ENCODE measurements at regions not wholly inside any gene's neighbourhood (a gene's known extent, or its start where the extent isn't known, plus 50 kb on each side); places are given as distances from the start of the nearest gene placed in this dataset.

GRCh38 chr15:93980261-93980911 lies 251.0 kb upstream of the MCTP2 start:
- no peak overlapping the region for H3K4me3 ChIP-seq (ENCODE audit: low read depth in 1 of 2, low read length in 2 of 2)
- H3K36me3 ChIP-seq (ENCODE audit: insufficient read depth, low read length), result no peaks in the 10 kb centered on the region
- no peaks in the 10 kb centered on the region for H3K27me3 ChIP-seq (ENCODE audit: control insufficient read depth in 1 of 2, insufficient read depth in 2 of 2, low read length in 2 of 2)
- peaks cover 25% of the 10 kb centered on the region for H3K4me1 ChIP-seq (ENCODE audit: insufficient read depth, low read length)
- H3K9ac ChIP-seq (ENCODE audit: low read length), result no peak overlapping the region
- H3K9me3 ChIP-seq (ENCODE audit: low read length), result no peaks in the 10 kb centered on the region
- no peak overlapping the region for H3K27ac ChIP-seq (ENCODE audit: low read depth, low read length)

GRCh38 chr15:93974804-93975481 lies 256.4 kb upstream of the MCTP2 start:
- Histone ChIP-seq H3K27me3 (ENCODE audit: control insufficient read depth in 1 of 2, insufficient read depth in 2 of 2, low read length in 2 of 2) (no peaks in the 10 kb centered on the region), H3K9ac (ENCODE audit: low read length) (no peak overlapping the region), H3K36me3 (ENCODE audit: insufficient read depth, low read length) (no peaks in the 10 kb centered on the region), H3K4me3 (ENCODE audit: low read depth in 1 of 2, low read length in 2 of 2) (no peak overlapping the region), H3K27ac (ENCODE audit: low read depth, low read length) (no peak overlapping the region), H3K4me1 (ENCODE audit: insufficient read depth, low read length) (peaks cover 2% of the 10 kb centered on the region), H3K9me3 (ENCODE audit: low read length) (no peaks in the 10 kb centered on the region)

GRCh38 chr15:93973287-93973686 lies 258.1 kb upstream of the MCTP2 start:
- Histone ChIP-seq H3K36me3 (ENCODE audit: insufficient read depth, low read length) (no peaks in the 10 kb centered on the region), H3K4me1 (ENCODE audit: insufficient read depth, low read length) (no peaks in the 10 kb centered on the region), H3K9ac (ENCODE audit: low read length) (no peak overlapping the region), H3K27me3 (ENCODE audit: control insufficient read depth in 1 of 2, insufficient read depth in 2 of 2, low read length in 2 of 2) (no peaks in the 10 kb centered on the region), H3K9me3 (ENCODE audit: low read length) (no peaks in the 10 kb centered on the region), H3K27ac (ENCODE audit: low read depth, low read length) (no peak overlapping the region), H3K4me3 (ENCODE audit: low read depth in 1 of 2, low read length in 2 of 2) (no peak overlapping the region)

GRCh38 chr15:93968773-93969172 lies 262.6 kb upstream of the MCTP2 start:
- Histone ChIP-seq H3K27ac (ENCODE audit: low read depth, low read length) (no peak overlapping the region), H3K4me1 (ENCODE audit: insufficient read depth, low read length) (no peaks in the 10 kb centered on the region), H3K36me3 (ENCODE audit: insufficient read depth, low read length) (no peaks in the 10 kb centered on the region), H3K27me3 (ENCODE audit: control insufficient read depth in 1 of 2, insufficient read depth in 2 of 2, low read length in 2 of 2) (no peaks in the 10 kb centered on the region), H3K9me3 (ENCODE audit: low read length) (no peaks in the 10 kb centered on the region), H3K4me3 (ENCODE audit: low read depth in 1 of 2, low read length in 2 of 2) (no peak overlapping the region), H3K9ac (ENCODE audit: low read length) (no peak overlapping the region)

GRCh38 chr15:93965304-93965908 lies 266.0 kb upstream of the MCTP2 start:
- H3K4me1 ChIP-seq (ENCODE audit: insufficient read depth, low read length), result no peaks in the 10 kb centered on the region
- no peaks in the 10 kb centered on the region for H3K36me3 ChIP-seq (ENCODE audit: insufficient read depth, low read length)
- H3K9me3 ChIP-seq (ENCODE audit: low read length), result no peaks in the 10 kb centered on the region
- no peak overlapping the region for H3K9ac ChIP-seq (ENCODE audit: low read length)
- no peaks in the 10 kb centered on the region for H3K27me3 ChIP-seq (ENCODE audit: control insufficient read depth in 1 of 2, insufficient read depth in 2 of 2, low read length in 2 of 2)
- H3K4me3 ChIP-seq (ENCODE audit: low read depth in 1 of 2, low read length in 2 of 2), result no peak overlapping the region
- no peak overlapping the region for H3K27ac ChIP-seq (ENCODE audit: low read depth, low read length)

GRCh38 chr15:93954985-93955571 lies 276.3 kb upstream of the MCTP2 start:
- no peaks in the 10 kb centered on the region for H3K4me1 ChIP-seq (ENCODE audit: insufficient read depth, low read length)
- H3K4me3 ChIP-seq (ENCODE audit: low read depth in 1 of 2, low read length in 2 of 2), result no peak overlapping the region
- H3K27ac ChIP-seq (ENCODE audit: low read depth, low read length), result no peak overlapping the region
- no peak overlapping the region for H3K9ac ChIP-seq (ENCODE audit: low read length)
- no peaks in the 10 kb centered on the region for H3K9me3 ChIP-seq (ENCODE audit: low read length)
- H3K27me3 ChIP-seq (ENCODE audit: control insufficient read depth in 1 of 2, insufficient read depth in 2 of 2, low read length in 2 of 2), result no peaks in the 10 kb centered on the region
- no peaks in the 10 kb centered on the region for H3K36me3 ChIP-seq (ENCODE audit: insufficient read depth, low read length)

GRCh38 chr15:93948726-93949125 lies 282.6 kb upstream of the MCTP2 start:
- Histone ChIP-seq H3K9ac (ENCODE audit: low read length) (no peak overlapping the region), H3K4me1 (ENCODE audit: insufficient read depth, low read length) (no peaks in the 10 kb centered on the region), H3K9me3 (ENCODE audit: low read length) (no peaks in the 10 kb centered on the region), H3K27ac (ENCODE audit: low read depth, low read length) (no peak overlapping the region), H3K4me3 (ENCODE audit: low read depth in 1 of 2, low read length in 2 of 2) (no peak overlapping the region), H3K27me3 (ENCODE audit: control insufficient read depth in 1 of 2, insufficient read depth in 2 of 2, low read length in 2 of 2) (no peaks in the 10 kb centered on the region), H3K36me3 (ENCODE audit: insufficient read depth, low read length) (no peaks in the 10 kb centered on the region)

- Histone ChIP-seq H3K4me3 (ENCODE audit: low read depth in 1 of 2, low read length in 2 of 2) (no peak overlapping the region), H3K9ac (ENCODE audit: low read length) (no peak overlapping the region), H3K4me1 (ENCODE audit: insufficient read depth, low read length) (no peaks in the 10 kb centered on the region), H3K27me3 (ENCODE audit: control insufficient read depth in 1 of 2, insufficient read depth in 2 of 2, low read length in 2 of 2) (no peaks in the 10 kb centered on the region), H3K36me3 (ENCODE audit: insufficient read depth, low read length) (no peaks in the 10 kb centered on the region), H3K27ac (ENCODE audit: low read depth, low read length) (no peak overlapping the region), H3K9me3 (ENCODE audit: low read length) (no peaks in the 10 kb centered on the region)
Observed at GRCh38 chr15:93943586-93943985, 287.8 kb upstream of the MCTP2 start.

GRCh38 chr15:93942269-93942694 lies 289.1 kb upstream of the MCTP2 start:
- no peak overlapping the region for H3K4me3 ChIP-seq (ENCODE audit: low read depth in 1 of 2, low read length in 2 of 2)
- no peaks in the 10 kb centered on the region for H3K36me3 ChIP-seq (ENCODE audit: insufficient read depth, low read length)
- no peak overlapping the region for H3K27ac ChIP-seq (ENCODE audit: low read depth, low read length)
- no peaks in the 10 kb centered on the region for H3K9me3 ChIP-seq (ENCODE audit: low read length)
- no peaks in the 10 kb centered on the region for H3K4me1 ChIP-seq (ENCODE audit: insufficient read depth, low read length)
- no peak overlapping the region for H3K9ac ChIP-seq (ENCODE audit: low read length)
- H3K27me3 ChIP-seq (ENCODE audit: control insufficient read depth in 1 of 2, insufficient read depth in 2 of 2, low read length in 2 of 2), result no peaks in the 10 kb centered on the region

- Histone ChIP-seq H3K4me1 (ENCODE audit: insufficient read depth, low read length) (no peaks in the 10 kb centered on the region), H3K4me3 (ENCODE audit: low read depth in 1 of 2, low read length in 2 of 2) (no peak overlapping the region), H3K27ac (ENCODE audit: low read depth, low read length) (no peak overlapping the region), H3K36me3 (ENCODE audit: insufficient read depth, low read length) (no peaks in the 10 kb centered on the region), H3K9ac (ENCODE audit: low read length) (no peak overlapping the region), H3K9me3 (ENCODE audit: low read length) (no peaks in the 10 kb centered on the region), H3K27me3 (ENCODE audit: control insufficient read depth in 1 of 2, insufficient read depth in 2 of 2, low read length in 2 of 2) (no peaks in the 10 kb centered on the region)
Observed at GRCh38 chr15:93941697-93942096, 289.7 kb upstream of the MCTP2 start.

GRCh38 chr15:93940226-93940625 lies 291.1 kb upstream of the MCTP2 start:
- no peak overlapping the region for H3K9ac ChIP-seq (ENCODE audit: low read length)
- H3K27ac ChIP-seq (ENCODE audit: low read depth, low read length), result no peak overlapping the region
- H3K9me3 ChIP-seq (ENCODE audit: low read length), result no peaks in the 10 kb centered on the region
- no peaks in the 10 kb centered on the region for H3K36me3 ChIP-seq (ENCODE audit: insufficient read depth, low read length)
- H3K4me1 ChIP-seq (ENCODE audit: insufficient read depth, low read length), result no peaks in the 10 kb centered on the region
- no peak overlapping the region for H3K4me3 ChIP-seq (ENCODE audit: low read depth in 1 of 2, low read length in 2 of 2)
- no peaks in the 10 kb centered on the region for H3K27me3 ChIP-seq (ENCODE audit: control insufficient read depth in 1 of 2, insufficient read depth in 2 of 2, low read length in 2 of 2)

All from muscle layer of colon (tissue), 2 donors.